ENCODE measurements at regions not wholly inside any gene's neighbourhood (a gene's known extent, or its start where the extent isn't known, plus 50 kb on each side); places are given as distances from the start of the nearest gene placed in this dataset.
"Not testable (repeated sequence)": the region's sequence is repeated elsewhere in the genome, so short reads cannot be mapped to it uniquely, and the experiment has no call there.

DNA sequence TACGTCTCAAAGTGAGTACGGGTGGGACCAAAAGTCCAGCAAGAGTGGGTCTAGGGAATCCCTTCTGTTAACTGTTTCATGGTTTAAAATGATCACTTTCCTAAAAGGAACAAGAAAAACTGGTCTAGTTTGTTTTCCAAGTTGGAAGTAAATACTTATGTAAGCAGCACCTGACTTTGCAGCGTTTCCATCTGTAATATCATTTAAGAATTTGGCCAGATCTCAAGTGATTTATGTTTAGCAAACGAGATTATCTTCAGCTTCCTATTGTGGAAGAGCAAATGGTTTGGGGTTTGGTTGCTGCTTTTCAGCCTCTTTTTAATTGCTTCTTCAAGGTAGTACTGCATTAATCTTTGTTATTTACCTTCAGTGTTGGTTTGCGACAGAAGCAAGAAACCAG lies 50.4 kb downstream of the FHIP1A start:
- DNase-seq: no peak

DNA sequence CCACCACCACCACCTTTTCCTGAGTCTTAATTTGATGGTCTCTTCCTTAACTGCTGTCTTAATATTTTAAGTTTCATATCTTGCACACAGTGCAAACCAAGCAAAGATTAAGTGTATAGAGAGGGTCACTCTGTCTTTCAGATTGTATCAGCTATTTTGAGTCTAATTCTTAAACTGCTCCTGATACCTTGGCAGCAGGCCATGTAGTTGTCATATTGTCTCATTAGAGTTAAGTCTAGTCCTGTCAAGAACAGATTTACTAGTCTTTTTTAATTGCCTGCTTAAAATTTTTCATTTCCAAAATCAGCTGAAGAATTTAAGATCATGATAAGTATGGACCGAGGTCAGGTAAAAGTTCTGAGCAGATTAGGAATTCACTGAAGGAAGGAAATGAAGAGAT lies 51.5 kb downstream of the FHIP1A start:
- no peak for DNase-seq

GRCh38 chr4:151462554-151462953 lies 53.6 kb downstream of the FHIP1A start:
- DNase-seq: no peak

DNA sequence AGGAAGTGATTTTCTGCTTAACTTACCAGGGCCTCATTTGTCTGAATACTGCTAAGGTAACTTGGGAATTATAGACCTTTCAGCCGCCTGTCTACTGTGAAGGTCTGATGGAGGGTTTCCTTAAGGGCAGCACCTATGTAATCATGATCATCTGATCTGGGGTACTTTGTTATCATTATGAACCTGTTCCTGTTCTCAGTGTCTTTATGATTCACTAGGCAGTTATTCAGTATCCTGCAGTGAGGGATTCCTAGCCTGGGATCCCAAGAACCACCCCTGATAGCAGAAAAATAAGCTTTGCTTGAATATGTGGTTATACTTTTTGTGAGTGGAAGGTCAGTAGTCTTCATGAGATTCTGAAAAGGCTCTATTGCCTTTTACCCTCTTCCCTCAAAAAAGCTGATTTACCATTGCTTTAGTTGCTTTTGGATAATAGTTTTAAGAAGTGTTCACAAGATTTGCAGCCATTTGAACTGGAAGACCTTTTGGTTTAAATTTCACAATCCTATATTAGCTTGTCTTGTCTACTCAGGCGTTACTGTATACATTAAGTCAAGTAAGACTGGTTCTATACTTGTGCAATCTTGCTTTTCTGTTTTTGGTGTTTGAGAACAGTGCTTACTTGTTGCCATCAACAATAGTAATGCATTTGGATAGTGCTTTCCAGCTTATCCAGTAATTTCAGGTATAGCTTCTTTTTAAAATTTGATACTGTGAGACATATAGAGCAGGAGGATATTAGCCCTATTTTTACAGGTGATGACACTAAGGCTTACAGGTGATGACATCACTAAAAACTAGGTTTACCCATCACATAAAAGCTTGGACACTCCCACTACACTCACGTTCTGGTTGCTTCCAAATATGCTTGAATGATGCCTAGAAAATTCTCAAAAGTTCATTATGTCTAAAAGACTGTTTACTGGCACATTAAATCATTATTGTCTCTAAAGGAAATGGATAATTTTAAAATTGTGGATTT lies 60.0 kb downstream of the FHIP1A start:
- no peak for DNase-seq

DNA sequence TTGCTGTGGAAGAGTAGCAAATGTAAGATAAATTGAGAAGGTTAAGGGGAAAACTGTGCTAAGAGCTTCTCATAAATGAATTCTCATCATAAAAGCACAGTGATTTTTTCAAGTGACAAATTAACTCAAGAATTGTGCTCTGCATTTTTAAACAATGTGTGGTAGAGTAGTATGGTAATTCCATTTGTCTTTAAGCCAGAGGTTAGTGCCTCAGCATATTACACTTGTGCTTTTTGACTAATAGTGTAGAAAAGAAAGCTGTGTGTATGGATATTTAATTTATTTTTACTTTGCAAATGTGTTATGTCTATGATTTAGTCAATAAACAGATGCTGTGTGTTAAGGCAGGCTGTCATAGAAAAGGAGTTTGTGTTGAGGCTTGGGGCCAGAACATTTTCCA lies 61.0 kb downstream of the FHIP1A start:
- DNase-seq: no peak

DNA sequence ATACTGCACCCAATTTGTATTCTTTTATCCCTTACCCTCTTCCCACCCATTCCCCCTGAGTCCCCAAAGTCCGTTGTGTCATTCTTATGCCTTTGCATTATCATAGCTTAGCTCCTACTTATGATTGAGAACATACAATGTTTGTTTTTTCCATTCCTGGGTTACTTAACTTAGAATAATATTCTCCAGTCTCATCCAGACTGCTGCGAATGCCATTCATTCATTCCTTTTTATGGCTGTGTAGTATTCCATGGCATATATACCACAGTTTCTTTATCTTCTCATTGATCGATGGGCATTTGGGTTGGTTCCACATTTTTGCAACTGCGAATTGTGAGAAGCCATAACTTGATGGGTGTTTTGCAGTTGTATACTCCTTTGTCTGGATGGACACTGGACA lies 62.8 kb downstream of the FHIP1A start:
- no peak for DNase-seq

DNA sequence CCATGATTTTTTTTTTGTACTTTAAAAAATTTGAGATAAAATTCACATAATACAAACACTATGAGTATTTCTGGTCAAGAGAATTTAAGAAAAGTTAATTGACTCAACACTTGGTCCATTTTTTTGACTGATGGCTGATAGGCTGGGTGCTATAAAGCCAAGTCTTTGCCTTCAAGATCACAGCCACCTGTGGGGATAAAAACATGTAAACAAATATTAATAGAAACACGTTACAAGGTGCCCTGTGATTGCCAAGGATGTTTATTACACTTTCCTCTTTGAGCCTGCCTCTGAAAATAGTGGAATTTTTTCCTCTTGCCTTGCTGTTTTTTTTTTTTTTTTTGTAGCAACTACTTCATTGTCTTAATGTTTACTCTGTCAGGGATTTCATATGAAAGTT lies 63.3 kb downstream of the FHIP1A start:
- no peak for DNase-seq

- DNase-seq: no peak
Measured at GRCh38 chr4:151472711-151473110, 63.7 kb downstream of the FHIP1A start.

DNA sequence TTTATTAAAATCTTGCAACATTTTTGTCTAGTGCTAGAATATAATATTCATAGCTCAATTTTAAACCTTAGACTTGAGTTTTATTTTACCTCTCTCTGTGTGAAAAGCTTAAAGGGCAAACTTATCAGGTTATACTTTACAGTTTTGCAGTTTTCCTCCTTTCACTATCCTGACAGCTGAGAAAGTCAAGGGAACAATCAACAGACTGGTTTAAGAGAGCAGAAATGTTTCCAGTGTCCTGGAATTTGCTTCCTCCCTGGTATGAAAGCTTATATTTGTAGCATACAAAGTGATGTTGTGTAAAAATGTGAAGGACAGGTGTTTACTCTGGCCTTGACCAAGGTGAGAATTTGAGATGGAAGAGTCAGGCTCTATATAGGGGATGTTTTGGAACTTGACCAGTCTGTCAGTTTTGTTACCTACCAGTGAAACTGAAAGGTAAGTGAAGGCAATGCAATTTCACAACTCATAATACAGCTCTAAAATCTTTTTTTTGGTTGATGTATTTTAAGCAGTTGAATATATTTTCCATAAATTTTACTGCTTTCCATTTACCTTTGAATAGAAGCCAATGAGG lies 64.6 kb downstream of the FHIP1A start:
- DNase-seq: no peak

GRCh38 chr4:151475035-151475714 lies 66.2 kb downstream of the FHIP1A start:
- DNase-seq: no peak

- DNase-seq: no peak
Measured at GRCh38 chr4:151481813-151482212, 72.8 kb downstream of the FHIP1A start.

- DNase-seq: no peak
Measured at GRCh38 chr4:151484396-151485102, 75.6 kb downstream of the FHIP1A start.

- DNase-seq: no peak
Measured at GRCh38 chr4:151485541-151486131, 76.7 kb downstream of the FHIP1A start.

- no peak for DNase-seq
Measured at GRCh38 chr4:151486168-151486567, 77.2 kb downstream of the FHIP1A start.

- DNase-seq: no peak
Measured at GRCh38 chr4:151488968-151489367, 80.0 kb downstream of the FHIP1A start.

GRCh38 chr4:151489462-151490203 lies 80.7 kb downstream of the FHIP1A start:
- DNase-seq: no peak

- not testable (repeated sequence) for DNase-seq
Measured at GRCh38 chr4:151495612-151496011, 86.6 kb downstream of the FHIP1A start.

DNA sequence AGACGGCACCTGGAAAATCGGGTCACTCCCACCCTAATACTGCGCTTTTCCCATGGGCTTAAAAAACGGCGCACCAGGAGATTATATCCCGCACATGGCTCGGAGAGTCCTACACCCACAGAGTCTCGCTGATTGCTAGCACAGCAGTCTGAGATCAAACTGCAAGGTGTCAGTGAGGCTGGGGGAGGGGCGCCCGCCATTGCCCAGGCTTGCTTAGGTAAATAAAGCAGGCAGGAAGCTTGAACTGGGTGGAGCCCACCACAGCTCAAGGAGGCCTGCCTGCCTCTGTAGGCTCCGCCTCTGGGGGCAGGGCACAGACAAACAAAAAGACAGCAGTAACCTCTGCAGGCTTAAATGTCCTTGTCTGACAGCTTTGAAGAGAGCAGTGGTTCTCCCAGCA lies 102.6 kb downstream of the FHIP1A start:
- not testable (repeated sequence) for DNase-seq

DNA sequence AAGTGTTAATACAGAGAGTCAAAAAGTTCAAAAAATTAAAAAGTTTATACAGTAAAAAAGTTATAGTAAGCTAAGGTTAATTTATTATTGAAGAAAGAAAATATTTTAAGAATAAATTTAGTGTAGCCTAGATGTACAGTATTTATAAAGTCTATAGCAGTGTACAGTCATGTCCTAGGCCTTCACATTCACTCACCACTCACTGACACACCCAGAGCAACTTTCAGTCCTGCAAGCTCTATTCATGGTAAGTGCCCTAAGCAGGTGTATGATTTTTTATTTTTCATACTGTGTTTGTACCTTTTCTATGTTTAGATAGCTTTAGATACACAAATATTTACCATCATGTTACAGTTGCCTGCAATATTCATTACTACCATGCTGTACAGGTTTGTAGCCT lies 108.9 kb downstream of the FHIP1A start:
- no peak for DNase-seq

DNA sequence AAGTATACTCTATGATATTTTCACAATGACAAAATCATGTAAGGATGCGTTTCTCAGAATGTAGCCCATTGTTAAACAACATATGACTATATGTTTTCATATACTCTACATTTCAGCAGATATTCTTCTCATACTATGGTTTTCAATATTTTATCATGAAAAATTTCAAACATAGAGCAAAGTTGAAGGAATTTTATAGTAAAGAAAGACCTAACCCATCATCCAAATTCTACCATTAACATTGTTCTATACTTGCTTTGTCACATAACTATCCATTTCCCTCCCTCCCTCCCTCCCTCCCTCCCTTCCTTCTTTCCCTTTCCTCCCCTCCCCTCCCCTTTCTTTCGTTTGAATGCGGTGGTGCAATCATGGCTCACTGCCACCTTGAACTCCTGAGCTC lies 109.4 kb downstream of the FHIP1A start:
- no peak for DNase-seq

- no peak for DNase-seq
Measured at GRCh38 chr4:151519728-151520415, 110.9 kb downstream of the FHIP1A start.

Measured in OCI-M1 (cell line).